ENCODE measurements at regions not wholly inside any gene's neighbourhood (a gene's known extent, or its start where the extent isn't known, plus 50 kb on each side); places are given as distances from the start of the nearest gene placed in this dataset.

- H3K27ac ChIP-seq (ENCODE audit: low read depth, low read length) = no peak overlapping the region
- TF ChIP-seq CTCF (IDR thresholded peaks at IDR 0.05; ENCODE audit: insufficient read depth, low read length, poor library complexity, severe bottlenecking) (no peak), EZH2phosphoT487 (conservative IDR thresholded peaks at IDR 0.05; ENCODE audit: low read length) (no peak)
These were observed 95.4 kb downstream of the NXPE2 start for GRCh38 chr11:114773541-114774338.

GRCh38 chr11:114774599-114775361, 96.5 kb downstream of the NXPE2 start:
- Histone ChIP-seq H3K4me2 (ENCODE audit: low read depth, low read length, poor library complexity, severe bottlenecking) (no peak overlapping the region), H3K4me3 (ENCODE audit: insufficient read depth, low read length, poor library complexity, severe bottlenecking) (no peak overlapping the region)

More at GRCh38 chr11:114773541-114774338, 95.4 kb downstream of the NXPE2 start:
- H4K20me1 ChIP-seq (ENCODE audit: low read depth, low read length) = no peaks in the 10 kb centered on the region
- H3K4me2 ChIP-seq (ENCODE audit: low read depth, low read length, poor library complexity, severe bottlenecking) = no peak overlapping the region
- H3F3A ChIP-seq (ENCODE audit: insufficient read depth) = no peaks in the 10 kb centered on the region
- H3K36me3 ChIP-seq (ENCODE audit: low read length) = no peaks in the 10 kb centered on the region
- no peaks in the 10 kb centered on the region for H3K79me2 ChIP-seq (ENCODE audit: insufficient read depth, low read length)
- no peak overlapping the region for H2AFZ ChIP-seq (ENCODE audit: low read depth, low read length, severe bottlenecking)
- no peak overlapping the region for H3K4me3 ChIP-seq (ENCODE audit: insufficient read depth, low read length, poor library complexity, severe bottlenecking)
- no peaks in the 10 kb centered on the region for H3K9me2 ChIP-seq (replicated peaks; ENCODE audit: insufficient read depth, low read length)
- no peaks in the 10 kb centered on the region for H3K9me3 ChIP-seq (ENCODE audit: insufficient read depth, low read length)
- H3K27me3 ChIP-seq (ENCODE audit: low read length) = no peaks in the 10 kb centered on the region
- H3K9ac ChIP-seq (ENCODE audit: low read length) = no peak overlapping the region

GRCh38 chr11:114775875-114776621, 97.7 kb downstream of the NXPE2 start:
- Histone ChIP-seq H3F3A (ENCODE audit: insufficient read depth) (no peaks in the 10 kb centered on the region), H3K4me3 (ENCODE audit: insufficient read depth, low read length, poor library complexity, severe bottlenecking) (no peak overlapping the region), H2AFZ (ENCODE audit: low read depth, low read length, severe bottlenecking) (no peak overlapping the region), H3K9me2 (replicated peaks; ENCODE audit: insufficient read depth, low read length) (no peaks in the 10 kb centered on the region), H3K27ac (ENCODE audit: low read depth, low read length) (no peak overlapping the region), H3K9me3 (ENCODE audit: insufficient read depth, low read length) (no peaks in the 10 kb centered on the region), H3K79me2 (ENCODE audit: insufficient read depth, low read length) (no peaks in the 10 kb centered on the region), H3K4me2 (ENCODE audit: low read depth, low read length, poor library complexity, severe bottlenecking) (no peak overlapping the region), H4K20me1 (ENCODE audit: low read depth, low read length) (no peaks in the 10 kb centered on the region), H3K9ac (ENCODE audit: low read length) (no peak overlapping the region), H3K36me3 (ENCODE audit: low read length) (no peaks in the 10 kb centered on the region), H3K27me3 (ENCODE audit: low read length) (no peaks in the 10 kb centered on the region)
- TF ChIP-seq CTCF (IDR thresholded peaks at IDR 0.05; ENCODE audit: insufficient read depth, low read length, poor library complexity, severe bottlenecking) (no peak), EZH2phosphoT487 (conservative IDR thresholded peaks at IDR 0.05; ENCODE audit: low read length) (no peak)

More at GRCh38 chr11:114774599-114775361, 96.5 kb downstream of the NXPE2 start:
- no peak overlapping the region for H2AFZ ChIP-seq (ENCODE audit: low read depth, low read length, severe bottlenecking)
- no peaks in the 10 kb centered on the region for H3K36me3 ChIP-seq (ENCODE audit: low read length)
- no peaks in the 10 kb centered on the region for H3F3A ChIP-seq (ENCODE audit: insufficient read depth)
- no peaks in the 10 kb centered on the region for H4K20me1 ChIP-seq (ENCODE audit: low read depth, low read length)
- H3K9ac ChIP-seq (ENCODE audit: low read length) = no peak overlapping the region
- H3K9me2 ChIP-seq (replicated peaks; ENCODE audit: insufficient read depth, low read length) = no peaks in the 10 kb centered on the region
- H3K79me2 ChIP-seq (ENCODE audit: insufficient read depth, low read length) = no peaks in the 10 kb centered on the region
- no peaks in the 10 kb centered on the region for H3K27me3 ChIP-seq (ENCODE audit: low read length)
- no peak overlapping the region for H3K27ac ChIP-seq (ENCODE audit: low read depth, low read length)
- TF ChIP-seq CTCF (IDR thresholded peaks at IDR 0.05; ENCODE audit: insufficient read depth, low read length, poor library complexity, severe bottlenecking) (peak; percentile 68), EZH2phosphoT487 (conservative IDR thresholded peaks at IDR 0.05; ENCODE audit: low read length) (no peak)
- no peaks in the 10 kb centered on the region for H3K9me3 ChIP-seq (ENCODE audit: insufficient read depth, low read length)

All from SU-DHL-6 (cell line).